ENCODE measurements at regions not wholly inside any gene's neighbourhood (a gene's known extent, or its start where the extent isn't known, plus 50 kb on each side); places are given as distances from the start of the nearest gene placed in this dataset.
"Not testable (repeated sequence)": the region's sequence is repeated elsewhere in the genome, so short reads cannot be mapped to it uniquely, and the experiment has no call there.

- H3K36me3 ChIP-seq (ENCODE audit: insufficient read depth, low read length), result no peaks in the 10 kb centered on the region
- H3K4me1 ChIP-seq (ENCODE audit: insufficient read depth, low read length), result no peaks in the 10 kb centered on the region; the same call in 1 of the 2 replicates
These were observed 186.6 kb upstream of the TSHZ3 start for GRCh38 chr19:31535691-31536460.

GRCh38 chr19:31537136-31537535, 187.9 kb upstream of the TSHZ3 start:
- Histone ChIP-seq H3K9ac (ENCODE audit: low read depth, low read length) (no peak overlapping the region), H3K9me3 (ENCODE audit: control insufficient read depth, insufficient read depth, low read length) (no peaks in the 10 kb centered on the region), H3K4me1 (ENCODE audit: insufficient read depth, low read length) (no peaks in the 10 kb centered on the region), H3K36me3 (ENCODE audit: insufficient read depth, low read length) (no peaks in the 10 kb centered on the region)

More at GRCh38 chr19:31535691-31536460, 186.6 kb upstream of the TSHZ3 start:
- Histone ChIP-seq H3K9ac (ENCODE audit: low read depth, low read length) (no peak overlapping the region), H3K9me3 (ENCODE audit: control insufficient read depth, insufficient read depth, low read length) (no peaks in the 10 kb centered on the region)

- not testable (repeated sequence) for H3K4me1 ChIP-seq (ENCODE audit: insufficient read depth, low read length); H3K9ac ChIP-seq (ENCODE audit: low read depth, low read length); H3K9me3 ChIP-seq (ENCODE audit: control insufficient read depth, insufficient read depth, low read length); H3K36me3 ChIP-seq (ENCODE audit: insufficient read depth, low read length)
These were observed 188.7 kb upstream of the TSHZ3 start for GRCh38 chr19:31537902-31538301.

GRCh38 chr19:31538879-31539278, 189.6 kb upstream of the TSHZ3 start:
- no peaks in the 10 kb centered on the region for H3K36me3 ChIP-seq (ENCODE audit: insufficient read depth, low read length)
- no peak overlapping the region for H3K9ac ChIP-seq (ENCODE audit: low read depth, low read length)
- no peaks in the 10 kb centered on the region for H3K4me1 ChIP-seq (ENCODE audit: insufficient read depth, low read length)
- H3K9me3 ChIP-seq (ENCODE audit: control insufficient read depth, insufficient read depth, low read length), result no peaks in the 10 kb centered on the region

GRCh38 chr19:31539386-31539785, 190.2 kb upstream of the TSHZ3 start:
- Histone ChIP-seq H3K4me1 (ENCODE audit: insufficient read depth, low read length) (no peaks in the 10 kb centered on the region), H3K36me3 (ENCODE audit: insufficient read depth, low read length) (no peaks in the 10 kb centered on the region), H3K9ac (ENCODE audit: low read depth, low read length) (no peak overlapping the region), H3K9me3 (ENCODE audit: control insufficient read depth, insufficient read depth, low read length) (no peaks in the 10 kb centered on the region)

DNA sequence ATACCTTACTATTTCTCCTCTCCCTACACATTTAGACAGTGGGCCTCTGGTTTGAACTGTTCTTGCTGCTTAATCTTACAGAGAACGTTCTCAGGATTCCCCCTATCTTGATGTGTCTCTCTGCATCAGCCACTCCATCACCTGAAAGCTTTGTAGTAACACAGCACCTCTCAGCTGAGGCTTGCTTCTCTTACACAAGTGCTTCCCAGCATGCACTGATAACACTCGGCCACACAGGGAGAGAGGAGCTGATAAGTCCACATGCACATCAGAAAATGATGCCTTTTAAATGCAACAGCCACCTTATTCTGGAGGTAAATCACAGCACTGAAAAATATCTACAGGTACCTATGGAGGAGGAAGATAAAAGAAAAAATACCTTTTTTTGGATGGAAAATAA, 192.2 kb upstream of the TSHZ3 start:
- peaks cover 4% of the 10 kb centered on the region; the same call in 1 of the 2 replicates for H3K4me1 ChIP-seq (ENCODE audit: insufficient read depth, low read length)
- no peak overlapping the region for H3K9ac ChIP-seq (ENCODE audit: low read depth, low read length)
- H3K9me3 ChIP-seq (ENCODE audit: control insufficient read depth, insufficient read depth, low read length), result no peaks in the 10 kb centered on the region
- H3K36me3 ChIP-seq (ENCODE audit: insufficient read depth, low read length), result no peaks in the 10 kb centered on the region

DNA sequence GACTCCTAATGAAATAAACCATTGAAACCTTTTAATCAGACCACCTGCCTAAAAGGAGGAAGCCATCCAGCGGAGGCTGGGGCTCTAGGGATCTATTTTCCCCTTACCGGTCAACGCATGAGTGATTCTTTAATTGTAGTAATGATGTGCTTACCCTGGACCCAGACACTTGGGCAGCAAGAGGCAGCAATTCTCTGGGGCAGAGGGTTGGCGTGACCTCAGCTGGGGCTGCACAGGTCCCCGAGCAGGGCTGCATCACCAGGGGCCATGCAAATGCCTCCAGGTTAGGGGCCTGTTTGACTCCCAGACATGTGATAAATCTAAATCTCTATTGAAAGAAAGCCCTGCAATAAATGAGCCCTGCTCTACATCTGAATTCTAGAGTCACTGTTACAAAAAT, 194.2 kb upstream of the TSHZ3 start:
- Histone ChIP-seq H3K36me3 (ENCODE audit: insufficient read depth, low read length) (no peaks in the 10 kb centered on the region), H3K4me1 (ENCODE audit: insufficient read depth, low read length) (peaks cover 4% of the 10 kb centered on the region; the same call in 1 of the 2 replicates), H3K9ac (ENCODE audit: low read depth, low read length) (no peak overlapping the region), H3K9me3 (ENCODE audit: control insufficient read depth, insufficient read depth, low read length) (no peaks in the 10 kb centered on the region)

- Histone ChIP-seq H3K9ac (ENCODE audit: low read depth, low read length) (no peak overlapping the region), H3K36me3 (ENCODE audit: insufficient read depth, low read length) (no peaks in the 10 kb centered on the region), H3K4me1 (ENCODE audit: insufficient read depth, low read length) (peaks cover 4% of the 10 kb centered on the region; the same call in 1 of the 2 replicates), H3K9me3 (ENCODE audit: control insufficient read depth, insufficient read depth, low read length) (no peaks in the 10 kb centered on the region; the same call in 1 of the 2 replicates)
These were observed 196.5 kb upstream of the TSHZ3 start for GRCh38 chr19:31545777-31546176.

DNA sequence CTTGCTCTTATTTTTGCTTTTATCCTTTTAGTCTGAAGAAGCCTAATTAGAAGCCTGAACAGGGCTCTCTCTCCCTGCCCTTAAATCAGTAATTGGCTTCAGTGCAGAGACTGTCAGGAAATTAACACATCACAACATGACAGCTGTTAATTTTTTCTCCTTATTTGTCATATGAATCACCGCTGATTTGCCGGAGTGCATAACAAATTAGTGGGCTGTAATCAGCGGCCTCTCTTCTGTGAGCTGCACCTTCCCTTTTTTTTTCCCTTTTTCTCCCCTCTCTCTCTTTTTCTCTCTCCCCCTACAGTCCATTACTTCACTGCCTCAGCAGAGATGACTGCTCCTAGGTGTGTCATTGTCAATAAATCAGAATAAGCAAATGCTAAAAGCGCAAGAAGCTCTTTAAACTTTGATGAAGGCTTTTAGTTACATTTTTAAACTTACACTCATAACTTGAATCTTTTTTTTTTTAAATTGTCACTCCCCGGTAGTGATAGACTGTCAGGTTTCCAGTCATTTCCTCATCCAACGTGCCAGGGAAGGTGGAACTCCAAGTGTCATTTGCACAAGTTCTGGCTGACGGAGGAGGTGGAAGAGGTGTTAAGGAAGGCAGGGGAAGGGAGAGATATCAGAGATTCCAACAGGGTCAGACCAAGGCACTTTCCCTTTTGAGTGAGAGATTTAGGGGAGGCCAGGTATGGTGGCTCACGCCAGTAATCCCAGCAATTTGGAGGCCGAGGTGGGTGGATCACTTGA, 197.1 kb upstream of the TSHZ3 start:
- no peaks in the 10 kb centered on the region; the same call in 1 of the 2 replicates for H3K9me3 ChIP-seq (ENCODE audit: control insufficient read depth, insufficient read depth, low read length)
- H3K4me1 ChIP-seq (ENCODE audit: insufficient read depth, low read length), result peaks cover 4% of the 10 kb centered on the region; the same call in 1 of the 2 replicates
- no peaks in the 10 kb centered on the region for H3K36me3 ChIP-seq (ENCODE audit: insufficient read depth, low read length)
- no peak overlapping the region for H3K9ac ChIP-seq (ENCODE audit: low read depth, low read length)

DNA sequence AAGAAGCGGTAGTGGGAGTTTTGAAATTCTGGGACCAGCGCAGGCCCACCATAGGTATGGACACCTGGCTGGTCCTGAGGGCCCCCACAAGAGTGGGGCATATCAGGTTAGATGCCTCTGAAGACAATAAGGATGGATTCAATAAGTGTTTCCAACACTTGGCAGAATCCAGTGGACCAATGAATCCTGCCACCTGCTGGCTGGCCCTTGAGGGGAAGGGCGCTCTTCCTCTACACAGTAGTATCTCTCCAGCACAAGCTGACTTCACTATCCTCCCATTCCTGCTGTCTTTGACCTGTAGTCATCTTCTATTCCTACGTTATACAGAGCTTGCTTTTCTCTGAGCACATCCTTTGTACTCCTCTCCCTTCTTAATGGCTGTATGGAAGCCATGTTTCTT, 199.7 kb upstream of the TSHZ3 start:
- Histone ChIP-seq H3K9ac (ENCODE audit: low read depth, low read length) (no peak overlapping the region), H3K9me3 (ENCODE audit: control insufficient read depth, insufficient read depth, low read length) (no peaks in the 10 kb centered on the region; the same call in 1 of the 2 replicates), H3K4me1 (ENCODE audit: insufficient read depth, low read length) (peaks cover 4% of the 10 kb centered on the region; the same call in 1 of the 2 replicates), H3K36me3 (ENCODE audit: insufficient read depth, low read length) (no peaks in the 10 kb centered on the region)

DNA sequence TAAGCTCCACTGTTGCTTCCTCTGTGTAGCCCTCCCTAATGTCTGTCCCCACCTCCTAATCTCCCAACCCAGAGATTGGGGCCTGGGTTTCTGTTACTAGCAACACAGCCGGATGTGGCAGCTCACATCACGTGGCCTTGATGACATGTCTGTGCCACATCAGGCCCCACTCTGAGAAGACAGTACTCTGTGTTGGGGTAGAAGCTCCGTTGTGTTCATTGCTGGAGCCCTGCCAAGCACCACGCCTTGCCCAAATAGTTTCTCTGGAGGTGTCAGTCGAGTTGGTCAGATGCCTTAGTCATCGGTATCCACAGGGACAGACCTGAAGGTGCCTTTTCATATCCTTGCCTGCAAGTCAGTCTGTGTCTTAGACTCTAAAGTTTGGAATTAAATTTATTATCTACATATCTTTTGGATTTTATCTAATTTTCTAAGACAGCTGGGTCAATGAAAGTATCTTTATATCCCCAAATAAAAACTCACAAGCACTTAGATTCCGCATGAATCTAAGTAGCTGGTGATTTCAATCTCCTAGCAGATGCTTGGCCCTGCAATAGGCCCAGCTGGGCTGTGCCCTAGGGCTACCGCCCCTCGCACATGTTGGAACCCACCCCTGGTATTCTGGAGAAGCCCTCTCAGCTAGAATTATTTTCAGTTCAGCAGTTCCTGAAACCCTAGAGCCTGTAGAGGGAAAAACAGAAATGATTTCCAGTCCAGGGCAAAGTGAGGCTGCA, 204.0 kb upstream of the TSHZ3 start:
- Histone ChIP-seq H3K9ac (ENCODE audit: low read depth, low read length) (no peak overlapping the region), H3K9me3 (ENCODE audit: control insufficient read depth, insufficient read depth, low read length) (no peaks in the 10 kb centered on the region; the same call in 1 of the 2 replicates), H3K4me1 (ENCODE audit: insufficient read depth, low read length) (no peaks in the 10 kb centered on the region)

DNA sequence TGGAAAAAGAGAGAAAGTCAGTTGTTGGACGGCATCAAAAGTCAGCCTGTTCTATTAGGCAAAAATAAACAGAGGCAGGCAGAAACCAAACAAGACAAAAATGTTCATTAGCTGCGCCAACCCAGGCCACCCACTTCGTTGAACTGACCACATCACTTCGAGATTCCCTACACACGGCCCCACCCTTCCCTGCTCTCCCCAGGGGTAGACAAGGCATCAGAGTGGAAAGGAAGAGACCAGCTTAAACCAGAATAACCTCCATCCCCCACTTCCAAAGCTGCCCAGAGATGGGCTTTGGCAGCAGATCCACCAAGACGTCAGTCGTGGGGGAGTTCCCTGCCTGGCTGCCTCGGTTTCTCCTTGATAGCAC, 204.6 kb upstream of the TSHZ3 start:
- Histone ChIP-seq H3K36me3 (ENCODE audit: insufficient read depth, low read length) (no peaks in the 10 kb centered on the region), H3K4me1 (ENCODE audit: insufficient read depth, low read length) (no peaks in the 10 kb centered on the region), H3K9ac (ENCODE audit: low read depth, low read length) (no peak overlapping the region), H3K9me3 (ENCODE audit: control insufficient read depth, insufficient read depth, low read length) (no peaks in the 10 kb centered on the region; the same call in 1 of the 2 replicates)

More for the DNA sequence above, 204.0 kb upstream of the TSHZ3 start:
- H3K36me3 ChIP-seq (ENCODE audit: insufficient read depth, low read length), result no peaks in the 10 kb centered on the region

GRCh38 chr19:31554360-31554759, 205.1 kb upstream of the TSHZ3 start:
- H3K9ac ChIP-seq (ENCODE audit: low read depth, low read length), result no peak overlapping the region
- H3K4me1 ChIP-seq (ENCODE audit: insufficient read depth, low read length), result no peaks in the 10 kb centered on the region
- no peaks in the 10 kb centered on the region for H3K36me3 ChIP-seq (ENCODE audit: insufficient read depth, low read length)
- peaks cover 2% of the 10 kb centered on the region; the same call in 1 of the 2 replicates for H3K9me3 ChIP-seq (ENCODE audit: control insufficient read depth, insufficient read depth, low read length)

DNA sequence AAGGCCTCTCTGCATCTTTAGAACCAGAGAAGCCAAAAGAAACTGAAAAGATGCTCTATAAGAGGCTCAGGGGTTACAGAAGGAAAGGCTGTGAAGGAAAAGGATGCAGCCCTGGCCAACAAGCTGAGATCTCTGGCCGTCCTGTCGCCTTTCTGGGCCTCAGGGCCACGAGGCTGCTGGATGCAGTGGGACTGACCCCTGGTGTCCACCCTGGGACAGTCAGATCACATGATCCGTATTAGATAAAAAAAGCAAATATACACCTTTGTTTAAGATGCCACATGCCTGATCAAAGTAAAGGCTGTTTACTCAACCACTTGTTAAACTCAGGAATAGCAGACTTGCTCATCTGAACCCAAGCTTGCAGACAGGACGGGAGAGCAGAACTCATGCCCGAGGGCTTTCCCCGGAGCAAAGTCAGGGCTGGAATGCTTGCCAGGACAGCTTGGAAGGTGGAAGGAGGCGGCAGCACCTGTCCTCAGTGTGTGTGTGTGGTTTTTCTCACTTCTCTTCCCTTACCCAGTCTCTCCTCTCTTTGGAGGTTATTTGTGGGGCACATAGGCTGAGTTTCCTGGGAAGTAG, 206.5 kb upstream of the TSHZ3 start:
- H3K9me3 ChIP-seq (ENCODE audit: control insufficient read depth, insufficient read depth, low read length), result peaks cover 4% of the 10 kb centered on the region; the same call in 1 of the 2 replicates
- no peaks in the 10 kb centered on the region for H3K4me1 ChIP-seq (ENCODE audit: insufficient read depth, low read length)
- H3K36me3 ChIP-seq (ENCODE audit: insufficient read depth, low read length), result no peaks in the 10 kb centered on the region
- H3K9ac ChIP-seq (ENCODE audit: low read depth, low read length), result no peak overlapping the region

All from ES-I3 (cell line).